ENCODE measurements at regions not wholly inside any gene's neighbourhood (a gene's known extent, or its start where the extent isn't known, plus 50 kb on each side); places are given as distances from the start of the nearest gene placed in this dataset.

DNA sequence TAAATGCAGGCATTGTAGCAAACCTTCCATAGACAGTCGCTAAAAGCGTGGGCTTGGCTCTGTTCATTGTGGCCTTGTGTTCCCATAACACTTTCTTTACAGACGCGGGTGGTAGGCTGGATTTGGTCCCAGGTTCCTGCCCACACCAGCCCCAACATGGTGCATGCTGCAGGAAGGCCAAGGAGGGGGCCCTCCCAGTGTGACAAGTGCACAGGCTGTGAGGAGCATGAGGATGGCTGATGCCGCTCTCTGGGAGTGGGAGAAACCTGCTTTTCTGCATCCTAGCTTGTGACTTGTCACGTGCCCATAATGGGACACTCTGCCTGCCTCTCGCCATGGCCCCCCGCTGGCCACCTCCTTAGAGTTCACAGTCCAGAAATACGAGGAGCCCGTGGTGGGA lies 161.8 kb upstream of the B3GAT1 start:
- Histone ChIP-seq H3K4me3 (replicated peaks in 1 of 3) (no peak overlapping the region), H3K4me1 (no peaks in the 10 kb centered on the region), H3K9me3 (no peaks in the 10 kb centered on the region), H3K27ac (no peak overlapping the region), H3K27me3 (no peaks in the 10 kb centered on the region), H3K36me3 (no peaks in the 10 kb centered on the region)
- TF ChIP-seq, protein P1, sequence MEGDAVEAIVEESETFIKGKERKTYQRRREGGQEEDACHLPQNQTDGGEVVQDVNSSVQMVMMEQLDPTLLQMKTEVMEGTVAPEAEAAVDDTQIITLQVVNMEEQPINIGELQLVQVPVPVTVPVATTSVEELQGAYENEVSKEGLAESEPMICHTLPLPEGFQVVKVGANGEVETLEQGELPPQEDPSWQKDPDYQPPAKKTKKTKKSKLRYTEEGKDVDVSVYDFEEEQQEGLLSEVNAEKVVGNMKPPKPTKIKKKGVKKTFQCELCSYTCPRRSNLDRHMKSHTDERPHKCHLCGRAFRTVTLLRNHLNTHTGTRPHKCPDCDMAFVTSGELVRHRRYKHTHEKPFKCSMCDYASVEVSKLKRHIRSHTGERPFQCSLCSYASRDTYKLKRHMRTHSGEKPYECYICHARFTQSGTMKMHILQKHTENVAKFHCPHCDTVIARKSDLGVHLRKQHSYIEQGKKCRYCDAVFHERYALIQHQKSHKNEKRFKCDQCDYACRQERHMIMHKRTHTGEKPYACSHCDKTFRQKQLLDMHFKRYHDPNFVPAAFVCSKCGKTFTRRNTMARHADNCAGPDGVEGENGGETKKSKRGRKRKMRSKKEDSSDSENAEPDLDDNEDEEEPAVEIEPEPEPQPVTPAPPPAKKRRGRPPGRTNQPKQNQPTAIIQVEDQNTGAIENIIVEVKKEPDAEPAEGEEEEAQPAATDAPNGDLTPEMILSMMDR (IDR thresholded peaks at IDR 0.05) = no peak
- TF ChIP-seq POLR2A (IDR thresholded peaks at IDR 0.05) = no peak
- intact Hi-C loops (cut with DNase I) = no loop called here
- 78 to 83% methylated on average over 10 of the region's 10 CpGs for WGBS, 2 donors
- DNase-seq = no peak

DNA sequence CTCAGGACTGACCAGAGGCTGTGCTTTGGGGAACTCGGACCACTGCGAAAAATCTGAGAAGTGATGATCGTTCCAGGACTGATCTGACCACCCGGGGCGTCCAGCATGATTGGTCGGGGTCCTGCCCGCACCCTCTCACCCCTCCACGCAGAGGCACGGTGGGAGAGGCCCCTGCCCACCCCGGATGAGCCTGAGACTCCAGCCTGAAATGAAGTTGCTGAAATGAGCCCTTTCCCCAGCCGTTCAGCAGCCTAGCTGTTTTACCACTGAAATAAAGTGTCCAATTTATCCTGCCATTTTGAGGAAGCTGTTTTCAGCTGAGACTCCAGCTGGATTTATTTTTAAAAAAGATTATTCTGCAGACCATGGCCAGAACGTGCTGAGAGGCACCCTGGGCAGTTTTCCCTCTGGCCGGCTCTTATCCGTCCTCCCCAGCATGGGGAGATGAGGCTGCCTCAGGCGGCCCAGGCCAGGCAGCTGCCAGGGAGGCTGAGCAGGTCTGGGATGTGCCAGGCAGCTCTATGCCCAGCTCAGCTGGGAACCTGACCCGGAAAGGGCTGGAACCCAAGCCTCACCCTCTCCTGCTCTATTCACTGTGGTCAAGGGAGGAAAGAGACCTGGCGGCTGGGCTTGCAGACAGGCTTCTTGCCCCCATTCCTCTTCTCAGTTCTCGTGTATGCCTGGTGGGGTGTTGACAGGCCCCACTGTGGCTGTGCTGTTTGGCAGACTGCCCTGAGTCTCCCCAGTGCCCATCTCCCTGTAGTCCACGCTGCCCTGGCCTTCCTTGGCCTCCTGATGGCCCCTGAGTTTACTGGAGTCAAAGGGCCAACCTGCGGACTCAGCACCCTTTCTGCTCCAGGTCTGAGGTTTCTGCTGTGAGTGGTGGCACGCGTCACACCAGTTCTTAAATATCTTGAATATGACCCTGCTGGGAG lies 161.0 kb upstream of the B3GAT1 start:
- H3K27ac ChIP-seq = no peak overlapping the region
- TF ChIP-seq, protein P1 (IDR thresholded peaks at IDR 0.05) = no peak
- no peak for TF ChIP-seq POLR2A (IDR thresholded peaks at IDR 0.05)
- H3K36me3 ChIP-seq = no peaks in the 10 kb centered on the region
- H3K9me3 ChIP-seq = no peaks in the 10 kb centered on the region
- intact Hi-C loops (cut with DNase I) = no loop called here
- no peaks in the 10 kb centered on the region for H3K27me3 ChIP-seq
- DNase-seq = no peak
- H3K4me1 ChIP-seq = no peaks in the 10 kb centered on the region
- 81 to 84% methylated on average over 20 of the region's 22 CpGs for WGBS, 2 donors
- no peak overlapping the region for H3K4me3 ChIP-seq (replicated peaks in 1 of 3)

DNA sequence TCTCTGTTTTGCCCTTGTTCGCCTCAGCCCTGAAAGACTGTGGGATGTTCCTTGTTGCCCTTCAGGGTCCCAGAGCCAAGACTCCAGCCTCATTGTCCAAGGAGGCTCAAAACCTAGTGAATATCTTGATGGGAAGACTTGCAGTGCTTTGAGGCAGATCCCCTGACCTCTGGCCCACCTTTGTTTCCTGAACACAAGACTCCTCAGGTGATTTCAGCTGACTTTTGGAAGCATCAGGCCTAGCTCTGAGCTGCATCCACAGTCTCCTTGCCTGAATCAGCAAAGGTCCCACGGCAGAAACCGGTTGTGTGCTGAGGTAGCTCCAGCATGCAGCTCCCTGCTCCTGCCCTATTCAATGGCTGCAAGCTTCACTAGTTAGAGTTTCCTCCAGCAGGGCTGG lies 159.3 kb upstream of the B3GAT1 start:
- intact Hi-C loops (cut with DNase I) = no loop called here
- DNase-seq = no peak
- no peak overlapping the region for H3K27ac ChIP-seq
- H3K4me1 ChIP-seq = no peaks in the 10 kb centered on the region
- H3K4me3 ChIP-seq (replicated peaks in 1 of 3) = no peak overlapping the region
- no peak for TF ChIP-seq POLR2A (IDR thresholded peaks at IDR 0.05)
- TF ChIP-seq, protein P1 (IDR thresholded peaks at IDR 0.05) = no peak
- H3K27me3 ChIP-seq = no peaks in the 10 kb centered on the region
- WGBS, 2 donors = 82 to 90% methylated on average over 2 to 3 of the region's 3 CpGs
- no peaks in the 10 kb centered on the region for H3K36me3 ChIP-seq
- no peaks in the 10 kb centered on the region for H3K9me3 ChIP-seq

DNA sequence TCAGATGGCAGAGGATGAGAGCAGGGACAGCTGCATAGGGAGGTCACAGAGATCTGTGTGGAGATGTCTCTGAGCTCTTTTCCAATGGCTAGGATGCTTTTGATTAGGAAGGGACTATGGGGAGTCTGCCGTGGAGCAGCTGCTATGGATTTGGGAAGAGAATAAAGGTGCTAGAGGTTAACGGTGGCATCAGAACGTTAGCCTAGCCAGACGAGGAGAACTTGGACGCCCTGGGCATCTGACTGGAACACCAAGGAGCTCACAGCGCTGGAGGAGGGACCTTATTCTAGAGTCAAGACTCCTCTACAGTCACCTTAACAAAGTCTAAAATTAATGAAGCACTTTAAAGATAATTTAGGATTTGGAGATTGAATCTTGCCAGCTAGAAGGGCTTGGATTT lies 157.2 kb upstream of the B3GAT1 start:
- Histone ChIP-seq H3K27me3 (no peaks in the 10 kb centered on the region), H3K27ac (no peak overlapping the region), H3K36me3 (no peaks in the 10 kb centered on the region), H3K9me3 (no peaks in the 10 kb centered on the region), H3K4me3 (replicated peaks in 1 of 3) (no peak overlapping the region), H3K4me1 (no peaks in the 10 kb centered on the region)
- no peak for TF ChIP-seq POLR2A (IDR thresholded peaks at IDR 0.05)
- TF ChIP-seq, protein P1 (IDR thresholded peaks at IDR 0.05) = no peak
- intact Hi-C loops (cut with DNase I) = no loop called here
- whole genome bisulfite sequencing, 2 donors = 73 to 83% methylated on average over 6 of the region's 6 CpGs
- no peak for DNase-seq

DNA sequence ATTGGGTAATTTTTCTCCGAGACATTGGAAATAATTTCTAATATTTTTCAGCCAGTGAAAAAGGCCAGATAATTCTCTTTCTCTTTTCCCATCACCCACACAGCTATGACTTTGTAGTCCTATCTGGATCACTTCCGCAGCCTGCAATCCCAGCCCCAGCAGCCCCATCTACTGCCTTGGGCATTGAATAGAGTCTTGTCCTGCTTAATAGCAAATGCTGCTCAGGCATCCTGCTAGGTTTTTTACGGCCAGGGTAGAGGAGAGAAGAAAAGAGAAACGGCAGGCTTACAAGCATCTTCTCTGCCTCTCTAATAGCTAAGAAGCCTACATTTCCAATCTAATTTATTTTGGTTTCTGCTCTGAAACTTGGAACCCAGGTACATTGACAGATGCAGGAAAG lies 154.3 kb upstream of the B3GAT1 start:
- H3K36me3 ChIP-seq = no peaks in the 10 kb centered on the region
- intact Hi-C loops (cut with DNase I) = no loop called here
- 66 to 76% methylated on average over 4 of the region's 4 CpGs for WGBS, 2 donors
- no peak overlapping the region for H3K27ac ChIP-seq
- TF ChIP-seq, protein P1 (IDR thresholded peaks at IDR 0.05) = no peak
- no peak for TF ChIP-seq POLR2A (IDR thresholded peaks at IDR 0.05)
- no peak overlapping the region for H3K4me3 ChIP-seq (replicated peaks in 1 of 3)
- no peaks in the 10 kb centered on the region for H3K4me1 ChIP-seq
- H3K27me3 ChIP-seq = no peaks in the 10 kb centered on the region
- DNase-seq = no peak
- H3K9me3 ChIP-seq = no peaks in the 10 kb centered on the region

All from thyroid gland (tissue), 4 donors.